ENCODE measurements at regions not wholly inside any gene's neighbourhood (a gene's known extent, or its start where the extent isn't known, plus 50 kb on each side); places are given as distances from the start of the nearest gene placed in this dataset.

- no peak for DNase-seq (ENCODE audit: low spot score in 2 of 2)
- H3K4me1 ChIP-seq = no peaks in the 10 kb centered on the region
- no peaks in the 10 kb centered on the region for H3K36me3 ChIP-seq (replicated peaks)
- no peak overlapping the region for H3K4me3 ChIP-seq
- no peaks in the 10 kb centered on the region for H3K9me3 ChIP-seq
- H3K27me3 ChIP-seq (ENCODE audit: low read depth) = no peaks in the 10 kb centered on the region
- in situ Hi-C loops (cut with MboI; ENCODE audit: low sequenced_read_pairs) = no loop called here
Measured at GRCh38 chr2:214674278-214674677, 135.2 kb downstream of the BARD1 start.

GRCh38 chr2:214671319-214671885 lies 138.1 kb downstream of the BARD1 start:
- no peak for DNase-seq (ENCODE audit: low spot score in 2 of 2)
- H3K9me3 ChIP-seq = no peaks in the 10 kb centered on the region
- no peaks in the 10 kb centered on the region for H3K36me3 ChIP-seq (replicated peaks)
- in situ Hi-C loops (cut with MboI; ENCODE audit: low sequenced_read_pairs) = no loop called here
- no peaks in the 10 kb centered on the region for H3K4me1 ChIP-seq
- H3K4me3 ChIP-seq = no peak overlapping the region
- H3K27me3 ChIP-seq (ENCODE audit: low read depth) = no peaks in the 10 kb centered on the region

- Histone ChIP-seq H3K4me3 (no peak overlapping the region), H3K9me3 (no peaks in the 10 kb centered on the region), H3K27me3 (ENCODE audit: low read depth) (no peaks in the 10 kb centered on the region), H3K4me1 (no peaks in the 10 kb centered on the region), H3K36me3 (replicated peaks) (no peaks in the 10 kb centered on the region)
- DNase-seq (ENCODE audit: low spot score in 2 of 2) = peak in 1 of 2 experiments; percentile 23
- in situ Hi-C loops (cut with MboI; ENCODE audit: low sequenced_read_pairs) = no loop called here
Measured at GRCh38 chr2:214652473-214652872, 157.0 kb downstream of the BARD1 start.

GRCh38 chr2:214651451-214651850 lies 158.0 kb downstream of the BARD1 start:
- no peak for DNase-seq (ENCODE audit: low spot score in 2 of 2)
- in situ Hi-C loops (cut with MboI; ENCODE audit: low sequenced_read_pairs) = no loop called here
- Histone ChIP-seq H3K27me3 (ENCODE audit: low read depth) (no peaks in the 10 kb centered on the region), H3K9me3 (no peaks in the 10 kb centered on the region), H3K4me3 (no peak overlapping the region), H3K36me3 (replicated peaks) (no peaks in the 10 kb centered on the region), H3K4me1 (no peaks in the 10 kb centered on the region)

GRCh38 chr2:214649440-214650205 lies 159.9 kb downstream of the BARD1 start:
- Histone ChIP-seq H3K36me3 (replicated peaks) (no peaks in the 10 kb centered on the region), H3K9me3 (no peaks in the 10 kb centered on the region), H3K4me3 (no peak overlapping the region), H3K4me1 (no peaks in the 10 kb centered on the region), H3K27me3 (ENCODE audit: low read depth) (no peaks in the 10 kb centered on the region)
- in situ Hi-C loops (cut with MboI; ENCODE audit: low sequenced_read_pairs) = no loop called here
- DNase-seq (ENCODE audit: low spot score in 2 of 2) = no peak

GRCh38 chr2:214648520-214648919 lies 161.0 kb downstream of the BARD1 start:
- Histone ChIP-seq H3K9me3 (no peaks in the 10 kb centered on the region), H3K27me3 (ENCODE audit: low read depth) (no peaks in the 10 kb centered on the region)
- in situ Hi-C loops (cut with MboI; ENCODE audit: low sequenced_read_pairs) = no loop called here

GRCh38 chr2:214631406-214631805 lies 178.1 kb downstream of the BARD1 start:
- no peaks in the 10 kb centered on the region for H3K4me1 ChIP-seq
- DNase-seq (ENCODE audit: low spot score in 2 of 2) = no peak
- H3K9me3 ChIP-seq = no peaks in the 10 kb centered on the region
- no peaks in the 10 kb centered on the region for H3K36me3 ChIP-seq (replicated peaks)
- H3K27me3 ChIP-seq (ENCODE audit: low read depth) = no peaks in the 10 kb centered on the region
- no peak overlapping the region for H3K4me3 ChIP-seq
- in situ Hi-C loops (cut with MboI; ENCODE audit: low sequenced_read_pairs) = no loop called here

More at GRCh38 chr2:214648520-214648919, 161.0 kb downstream of the BARD1 start:
- H3K36me3 ChIP-seq (replicated peaks) = no peaks in the 10 kb centered on the region
- DNase-seq (ENCODE audit: low spot score in 2 of 2) = no peak
- H3K4me1 ChIP-seq = no peaks in the 10 kb centered on the region
- no peak overlapping the region for H3K4me3 ChIP-seq

GRCh38 chr2:214630402-214631045 lies 179.0 kb downstream of the BARD1 start:
- no peaks in the 10 kb centered on the region for H3K4me1 ChIP-seq
- no peaks in the 10 kb centered on the region for H3K9me3 ChIP-seq
- H3K4me3 ChIP-seq = no peak overlapping the region
- H3K36me3 ChIP-seq (replicated peaks) = no peaks in the 10 kb centered on the region
- no peaks in the 10 kb centered on the region for H3K27me3 ChIP-seq (ENCODE audit: low read depth)
- in situ Hi-C loops (cut with MboI; ENCODE audit: low sequenced_read_pairs) = no loop called here
- DNase-seq (ENCODE audit: low spot score in 2 of 2) = no peak

GRCh38 chr2:214629875-214630274 lies 179.6 kb downstream of the BARD1 start:
- H3K4me1 ChIP-seq = no peaks in the 10 kb centered on the region
- no peaks in the 10 kb centered on the region for H3K36me3 ChIP-seq (replicated peaks)
- H3K9me3 ChIP-seq = no peaks in the 10 kb centered on the region
- no peak overlapping the region for H3K4me3 ChIP-seq
- H3K27me3 ChIP-seq (ENCODE audit: low read depth) = no peaks in the 10 kb centered on the region
- no peak for DNase-seq (ENCODE audit: low spot score in 2 of 2)
- in situ Hi-C loops (cut with MboI; ENCODE audit: low sequenced_read_pairs) = no loop called here

All from HAP-1 (cell line).